Testis (tissue), 2 donors: ENCODE measurements at regions not wholly inside any gene's neighbourhood (a gene's known extent, or its start where the extent isn't known, plus 50 kb on each side); places are given as distances from the start of the nearest gene placed in this dataset.

Experiments used
- DNase-seq: peaks from one replicate; pipeline ENCODE4 v3.0.0-alpha.2; 2019
- H3K27ac ChIP-seq, 2 donors: fragments of 200-600 bp; sonication (generic); one replicate each; pipeline ENCODE4 v1.5.1; 2019
- H3K27me3 ChIP-seq: fragments of 200-600 bp; sonication (generic); one replicate; pipeline ENCODE4 v1.5.1; 2019
- H3K36me3 ChIP-seq: fragments of 200-600 bp; sonication (generic); one replicate; pipeline ENCODE4 v1.5.1; 2017; ENCODE audit warnings: low read depth; ENCODE audit errors: missing control alignments
- H3K4me1 ChIP-seq: fragments of 200-600 bp; sonication (generic); one replicate; pipeline ENCODE4 v1.5.1; 2019
- H3K4me3 ChIP-seq, 2 donors: fragments of 200-600 bp; sonication (generic); one replicate each; pipeline ENCODE4 v1.5.1; 2017 to 2019
- H3K9me3 ChIP-seq: fragments of 200-600 bp; sonication (generic); one replicate; pipeline ENCODE4 v1.5.1; 2017
- POLR2A ChIP-seq: fragments of 450-650 bp; IDR thresholded peaks from one replicate; pipeline ENCODE4 v1.6.1; 2017; ENCODE audit warnings: antibody characterized with exemption, mild to moderate bottlenecking, moderate library complexity
- WGBS, 2 donors: methylation state at CpG; one replicate each; pipeline ENCODE4 v1.1.5; 2018; 5-methylcytosine and 5-hydroxymethylcytosine counted together
- intact Hi-C: fragments of 100-400 bp; cut with DNase I; formaldehyde crosslinking; loops from one replicate; pipeline ENCODE4 v1.15.1; 2023; ENCODE audit warnings: low total_unique reads
- TF ChIP-seq, protein P1 (sequence below), 3 experiments: fragments of 450-650 bp in 2 of 3; fragments of 200-600 bp in 1 of 3; sonication (generic) in 1 of 3; IDR thresholded peaks; one replicate each; pipeline ENCODE4 v1.5.1; 2016 to 2019; ENCODE audit warnings: antibody characterized with exemption in 3 of 3, mild to moderate bottlenecking in 2 of 3, moderate library complexity in 1 of 3

DNA sequence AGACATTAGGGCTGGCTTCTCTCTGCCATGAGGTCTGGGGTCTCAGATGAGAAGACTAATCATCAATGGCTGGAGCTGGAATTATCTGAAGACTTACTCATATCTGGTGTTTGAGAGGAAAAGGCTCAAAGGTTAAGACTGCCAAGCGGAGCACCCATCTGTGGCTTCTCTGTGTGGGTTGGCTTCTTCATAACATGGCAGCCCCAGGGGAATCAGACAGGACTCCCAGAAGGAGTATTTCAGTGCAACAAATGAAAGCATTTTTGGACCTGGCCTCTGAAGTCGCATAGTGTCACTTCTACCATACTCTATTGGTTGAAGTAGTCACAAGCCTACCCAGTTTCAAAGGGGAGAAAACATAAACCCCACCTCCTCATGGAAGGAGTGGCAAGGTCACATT, 171.8 kb upstream of the KRR1 start:
- no peak overlapping the region for H3K27ac ChIP-seq
- H3K4me1 ChIP-seq, result peaks cover 6% of the 10 kb centered on the region
- WGBS, 2 donors, result 91 to 97% methylated on average over 2 of the region's 2 CpGs

DNA sequence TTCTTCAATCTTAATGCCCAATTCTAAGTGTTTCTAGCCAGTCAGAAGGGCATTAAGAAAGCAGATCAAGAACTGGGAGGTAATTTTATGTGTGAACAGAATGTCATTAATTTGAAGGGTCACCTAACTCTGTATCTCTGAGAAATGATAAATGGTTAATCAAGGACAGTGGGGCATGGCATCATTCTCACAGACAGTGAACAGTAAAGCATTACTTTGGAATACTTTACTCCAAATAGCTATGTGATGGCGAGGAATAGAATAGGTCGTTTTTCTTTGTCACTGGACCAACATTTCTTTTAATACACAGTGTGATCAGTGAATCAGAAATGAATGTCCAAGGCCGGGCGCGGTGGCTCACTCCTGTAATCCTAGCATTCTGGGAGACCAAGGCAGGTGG, 166.1 kb upstream of the KRR1 start:
- intact Hi-C loops, result no loop called here
- Histone ChIP-seq H3K27me3 (no peaks in the 10 kb centered on the region), H3K4me3 (no peak overlapping the region), H3K36me3 (no peaks in the 10 kb centered on the region), H3K9me3 (no peaks in the 10 kb centered on the region), H3K4me1 (no peaks in the 10 kb centered on the region), H3K27ac (no peak overlapping the region)
- no peak for DNase-seq
- 91 to 96% methylated on average over 5 of the region's 5 CpGs for WGBS, 2 donors
- TF ChIP-seq, protein P1, sequence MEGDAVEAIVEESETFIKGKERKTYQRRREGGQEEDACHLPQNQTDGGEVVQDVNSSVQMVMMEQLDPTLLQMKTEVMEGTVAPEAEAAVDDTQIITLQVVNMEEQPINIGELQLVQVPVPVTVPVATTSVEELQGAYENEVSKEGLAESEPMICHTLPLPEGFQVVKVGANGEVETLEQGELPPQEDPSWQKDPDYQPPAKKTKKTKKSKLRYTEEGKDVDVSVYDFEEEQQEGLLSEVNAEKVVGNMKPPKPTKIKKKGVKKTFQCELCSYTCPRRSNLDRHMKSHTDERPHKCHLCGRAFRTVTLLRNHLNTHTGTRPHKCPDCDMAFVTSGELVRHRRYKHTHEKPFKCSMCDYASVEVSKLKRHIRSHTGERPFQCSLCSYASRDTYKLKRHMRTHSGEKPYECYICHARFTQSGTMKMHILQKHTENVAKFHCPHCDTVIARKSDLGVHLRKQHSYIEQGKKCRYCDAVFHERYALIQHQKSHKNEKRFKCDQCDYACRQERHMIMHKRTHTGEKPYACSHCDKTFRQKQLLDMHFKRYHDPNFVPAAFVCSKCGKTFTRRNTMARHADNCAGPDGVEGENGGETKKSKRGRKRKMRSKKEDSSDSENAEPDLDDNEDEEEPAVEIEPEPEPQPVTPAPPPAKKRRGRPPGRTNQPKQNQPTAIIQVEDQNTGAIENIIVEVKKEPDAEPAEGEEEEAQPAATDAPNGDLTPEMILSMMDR (IDR thresholded peaks at IDR 0.05), result no peak
- TF ChIP-seq POLR2A, result no peak

More for the DNA sequence above, 171.8 kb upstream of the KRR1 start:
- intact Hi-C loops, result no loop called here
- Histone ChIP-seq H3K36me3 (no peaks in the 10 kb centered on the region), H3K27me3 (no peaks in the 10 kb centered on the region), H3K9me3 (no peaks in the 10 kb centered on the region), H3K4me3 (no peak overlapping the region)
- DNase-seq, result no peak
- TF ChIP-seq, protein P1 (IDR thresholded peaks at IDR 0.05), result no peak
- TF ChIP-seq POLR2A, result no peak

DNA sequence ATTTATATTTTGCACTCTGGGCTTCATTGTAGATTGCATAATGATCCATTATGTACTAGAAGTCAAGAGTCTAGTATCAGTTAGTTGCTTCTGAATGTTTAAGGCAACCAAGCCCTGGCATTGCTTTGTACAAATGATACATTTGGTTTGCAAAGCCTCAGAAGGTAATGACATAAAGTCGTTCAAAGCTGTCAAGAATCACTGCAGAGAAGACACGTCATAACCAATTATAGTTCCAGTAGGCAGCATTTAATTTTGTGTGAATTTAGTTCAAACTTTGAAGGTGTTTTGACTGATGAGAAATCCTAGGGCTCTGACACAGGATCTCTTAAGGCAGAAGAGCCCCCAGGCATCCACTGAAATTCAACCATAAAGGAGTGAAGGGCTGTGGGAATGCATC, 163.0 kb upstream of the KRR1 start:
- no peaks in the 10 kb centered on the region for H3K4me1 ChIP-seq
- no peak overlapping the region for H3K4me3 ChIP-seq
- H3K27ac ChIP-seq, result no peak overlapping the region
- intact Hi-C loops, result no loop called here
- no peaks in the 10 kb centered on the region for H3K27me3 ChIP-seq
- H3K36me3 ChIP-seq, result no peaks in the 10 kb centered on the region
- TF ChIP-seq POLR2A, result no peak
- TF ChIP-seq, protein P1 (IDR thresholded peaks at IDR 0.05), result no peak
- H3K9me3 ChIP-seq, result no peaks in the 10 kb centered on the region
- no peak for DNase-seq
- WGBS, 2 donors, result 79 to 90% methylated on average over 2 of the region's 2 CpGs

DNA sequence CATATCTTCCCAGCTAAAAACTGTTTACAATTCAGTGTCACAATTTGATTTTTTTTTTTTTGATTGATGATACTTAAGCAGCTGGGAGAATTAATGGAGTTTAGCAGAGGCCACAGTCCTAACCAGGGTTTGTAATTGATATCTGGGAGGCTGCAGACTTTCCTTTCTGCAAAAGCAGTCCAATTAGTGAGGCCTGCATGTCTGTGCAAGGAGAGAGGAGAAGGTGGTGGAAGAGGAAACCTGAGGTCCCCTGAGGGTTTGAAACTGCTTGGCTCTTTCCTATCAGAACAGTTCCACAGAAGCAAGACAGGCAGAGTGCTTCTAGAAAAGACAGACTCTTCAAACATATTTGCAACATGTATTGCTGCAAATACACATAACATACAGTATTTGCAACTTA, 160.8 kb upstream of the KRR1 start:
- TF ChIP-seq, protein P1 (IDR thresholded peaks at IDR 0.05), result no peak
- no peak for TF ChIP-seq POLR2A
- Histone ChIP-seq H3K4me3 (no peak overlapping the region), H3K27me3 (no peaks in the 10 kb centered on the region), H3K9me3 (no peaks in the 10 kb centered on the region), H3K36me3 (no peaks in the 10 kb centered on the region), H3K27ac (no peak overlapping the region), H3K4me1 (no peaks in the 10 kb centered on the region)
- no peak for DNase-seq
- intact Hi-C loops, result no loop called here

DNA sequence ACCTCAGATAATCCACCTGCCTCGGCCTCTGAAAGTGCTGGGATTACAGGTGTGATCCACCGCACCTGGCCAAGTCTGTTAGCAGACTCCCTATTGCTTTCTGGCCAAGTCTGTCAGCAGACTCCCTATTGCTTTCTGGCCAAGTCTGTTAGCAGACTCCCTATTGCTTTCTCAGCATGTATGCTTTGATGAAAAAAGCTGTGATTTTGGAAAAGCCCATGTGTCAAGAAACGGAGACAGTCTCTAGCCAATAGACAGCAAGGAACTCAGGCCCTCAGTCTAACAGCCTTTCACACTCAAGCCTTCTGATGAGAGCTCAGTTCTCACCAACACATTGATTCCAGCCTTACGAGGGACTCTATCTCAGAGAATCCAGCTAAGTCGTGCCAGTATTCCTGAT, 158.8 kb upstream of the KRR1 start:
- no peaks in the 10 kb centered on the region for H3K9me3 ChIP-seq
- no peak for DNase-seq
- H3K36me3 ChIP-seq, result no peaks in the 10 kb centered on the region
- no peaks in the 10 kb centered on the region for H3K27me3 ChIP-seq
- 65 to 68% methylated on average over 5 of the region's 5 CpGs for WGBS, 2 donors
- TF ChIP-seq, protein P1 (IDR thresholded peaks at IDR 0.05), result no peak
- no peak for TF ChIP-seq POLR2A
- no peak overlapping the region for H3K4me3 ChIP-seq
- intact Hi-C loops, result no loop called here
- H3K27ac ChIP-seq, result no peak overlapping the region
- peaks cover 6% of the 10 kb centered on the region for H3K4me1 ChIP-seq
